ENCODE measurements at regions not wholly inside any gene's neighbourhood (a gene's known extent, or its start where the extent isn't known, plus 50 kb on each side); places are given as distances from the start of the nearest gene placed in this dataset.

- no peak for TF ChIP-seq POLR2A (IDR thresholded peaks at IDR 0.05; ENCODE audit: low read depth, low read length)
- TF ChIP-seq POLR2AphosphoS5 (IDR thresholded peaks at IDR 0.05; ENCODE audit: low read depth, low read length): no peak
Observed at GRCh38 chr17:5757314-5757907, 173.1 kb upstream of the NLRP1 start.

Measured in GM12892 (cell line).